Hindlimb muscle (tissue), 1 donor: ENCODE measurements at regions not wholly inside any gene's neighbourhood (a gene's known extent, or its start where the extent isn't known, plus 50 kb on each side); places are given as distances from the start of the nearest gene placed in this dataset.
"Not testable (repeated sequence)": the region's sequence is repeated elsewhere in the genome, so short reads cannot be mapped to it uniquely, and the experiment has no call there.

ENCODE experiments used
- DNase-seq: peaks from one replicate; pipeline ENCODE4 v3.0.0-alpha.2; 2013

DNA sequence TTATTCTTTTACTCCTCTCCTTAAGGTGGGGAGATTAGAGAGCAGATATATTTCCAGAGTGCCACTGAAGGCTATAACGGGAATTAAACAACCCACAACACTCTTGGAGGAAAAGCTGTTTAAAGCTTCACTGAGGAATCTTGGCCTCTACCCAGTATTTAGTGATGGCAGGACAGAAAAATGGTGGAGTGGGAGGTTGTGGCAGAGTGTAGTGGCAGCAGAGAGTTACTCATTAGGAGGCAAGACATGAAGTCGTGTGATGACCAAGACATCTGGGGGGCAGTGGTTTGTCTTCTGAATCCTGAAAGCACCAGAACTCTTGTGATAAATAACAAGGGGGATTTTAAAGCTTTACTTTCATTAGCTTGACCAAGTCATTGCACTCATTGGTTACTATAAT lies 563.5 kb upstream of the SLITRK5 start:
- no peak for DNase-seq

DNA sequence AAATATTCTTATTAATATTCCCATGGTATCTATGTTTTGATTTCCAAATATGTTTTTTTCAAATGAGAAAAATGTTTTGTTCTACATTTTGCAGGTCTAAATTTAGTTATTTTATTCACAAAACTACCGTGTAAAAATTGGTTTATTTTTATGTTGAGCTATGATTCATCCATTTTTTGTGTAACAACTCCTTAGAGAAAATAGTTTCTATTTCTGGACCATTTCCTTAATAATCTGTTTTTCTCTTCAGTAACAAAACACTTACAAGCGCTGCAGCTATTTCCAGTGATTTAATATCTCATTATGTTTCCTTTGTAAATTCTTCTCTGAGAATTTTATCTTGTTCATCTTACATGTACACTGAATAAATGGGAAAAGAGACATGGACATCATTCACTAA lies 550.7 kb upstream of the SLITRK5 start:
- no peak for DNase-seq

DNA sequence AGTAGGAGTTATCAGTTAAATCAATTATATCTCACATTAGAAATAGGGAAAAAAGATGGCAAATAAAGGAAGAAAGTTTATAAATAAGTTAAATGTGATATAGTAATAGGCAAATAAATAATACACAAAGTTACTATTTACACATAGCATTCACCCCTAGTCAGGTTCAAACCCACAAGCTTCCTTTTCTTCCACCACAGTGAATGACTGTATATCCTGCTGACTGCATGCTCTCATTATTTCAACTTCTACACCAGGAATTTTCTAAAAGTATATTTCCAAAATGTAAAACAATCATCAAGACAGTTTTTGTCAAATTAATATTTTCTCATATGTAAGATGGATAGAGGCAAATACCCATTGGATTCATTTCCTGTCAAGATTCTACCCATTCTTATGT lies 548.6 kb upstream of the SLITRK5 start:
- no peak for DNase-seq

DNA sequence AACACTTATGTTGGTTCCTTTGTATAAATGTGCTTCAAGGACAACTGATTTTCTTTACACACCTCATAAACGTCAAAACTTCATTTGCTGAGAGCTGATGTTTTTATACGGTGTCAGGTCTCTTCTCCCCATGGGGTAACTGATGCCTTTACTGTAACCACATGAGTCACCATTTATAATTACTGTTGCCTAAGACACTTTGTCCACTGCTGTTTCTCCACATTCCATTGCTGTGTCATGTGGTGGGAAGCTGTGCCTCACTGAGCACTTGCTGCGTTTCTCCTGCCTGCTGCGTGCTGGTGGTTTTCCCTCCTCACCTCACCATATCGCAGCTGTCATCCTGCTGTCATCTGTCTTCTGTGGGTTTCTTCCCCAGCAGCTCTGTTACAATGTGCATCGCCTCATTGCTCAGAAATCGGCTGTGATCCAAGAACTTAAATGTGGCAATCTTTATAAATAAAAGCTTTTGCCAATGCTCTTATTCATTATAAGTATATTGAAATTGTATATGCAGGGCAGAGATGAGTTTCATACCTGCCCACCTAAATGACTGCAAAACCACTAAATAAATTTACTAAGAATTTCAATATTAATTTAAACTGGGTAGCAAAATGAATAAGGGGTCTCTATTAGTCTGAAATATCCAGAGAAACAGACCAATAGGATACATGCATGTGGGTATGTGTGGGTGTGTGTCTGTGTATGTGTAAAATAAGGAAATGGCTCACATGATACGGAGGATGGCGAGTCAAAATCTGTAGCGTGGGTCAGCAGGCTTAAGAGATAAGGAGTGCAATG lies 547.0 kb upstream of the SLITRK5 start:
- peak; percentile 8 for DNase-seq

DNA sequence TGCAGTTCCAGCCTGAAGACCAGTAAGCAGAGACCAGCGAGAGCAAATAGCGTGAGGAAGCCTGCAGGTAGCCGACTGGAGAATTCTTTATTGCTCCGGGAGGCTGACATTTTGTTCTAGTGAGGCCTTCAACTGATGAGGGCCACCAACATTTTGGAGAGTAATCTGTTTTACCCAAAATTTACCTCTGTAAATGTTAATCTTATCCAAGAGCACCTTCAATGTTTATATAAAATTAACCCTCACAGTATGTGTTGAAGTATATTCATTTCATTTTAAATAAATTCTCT lies 546.4 kb upstream of the SLITRK5 start:
- DNase-seq, result no peak

DNA sequence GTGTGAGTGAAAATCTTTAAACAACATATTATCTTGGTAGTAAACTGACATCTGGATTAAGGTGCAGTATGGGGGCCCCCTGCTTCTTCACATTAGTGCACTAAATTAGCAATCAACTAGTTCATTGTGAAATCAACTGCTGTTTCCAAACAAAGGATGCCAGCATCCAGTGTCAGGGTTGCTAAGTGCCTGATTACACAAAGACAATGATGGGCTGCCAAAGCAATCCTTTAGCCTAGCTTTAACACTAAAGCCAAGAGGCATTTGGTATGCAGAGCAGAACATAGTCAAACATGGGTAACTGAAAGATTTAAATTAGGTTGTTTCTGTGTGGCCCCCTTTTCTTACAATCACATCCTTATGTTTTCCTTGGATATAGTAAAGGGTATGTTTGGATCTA lies 543.1 kb upstream of the SLITRK5 start:
- DNase-seq, result no peak

DNA sequence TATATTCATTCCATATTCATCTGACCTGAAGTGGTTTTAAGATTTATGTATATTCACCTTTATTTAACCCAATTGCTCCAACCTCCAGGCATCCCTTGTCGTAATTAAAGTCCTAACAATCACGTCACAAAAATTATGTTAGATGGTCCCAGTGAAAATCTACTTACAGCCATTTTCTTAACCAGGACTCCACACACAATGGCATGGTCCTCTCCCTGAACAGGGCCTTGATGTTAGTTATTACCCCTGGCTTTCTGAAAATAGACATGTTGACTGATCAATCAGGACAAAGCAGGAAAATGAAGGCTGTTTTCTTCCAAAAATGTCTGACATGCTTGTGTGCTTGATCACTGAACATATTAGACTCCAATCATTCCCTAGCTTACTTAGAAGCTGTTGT lies 542.7 kb upstream of the SLITRK5 start:
- no peak for DNase-seq

DNA sequence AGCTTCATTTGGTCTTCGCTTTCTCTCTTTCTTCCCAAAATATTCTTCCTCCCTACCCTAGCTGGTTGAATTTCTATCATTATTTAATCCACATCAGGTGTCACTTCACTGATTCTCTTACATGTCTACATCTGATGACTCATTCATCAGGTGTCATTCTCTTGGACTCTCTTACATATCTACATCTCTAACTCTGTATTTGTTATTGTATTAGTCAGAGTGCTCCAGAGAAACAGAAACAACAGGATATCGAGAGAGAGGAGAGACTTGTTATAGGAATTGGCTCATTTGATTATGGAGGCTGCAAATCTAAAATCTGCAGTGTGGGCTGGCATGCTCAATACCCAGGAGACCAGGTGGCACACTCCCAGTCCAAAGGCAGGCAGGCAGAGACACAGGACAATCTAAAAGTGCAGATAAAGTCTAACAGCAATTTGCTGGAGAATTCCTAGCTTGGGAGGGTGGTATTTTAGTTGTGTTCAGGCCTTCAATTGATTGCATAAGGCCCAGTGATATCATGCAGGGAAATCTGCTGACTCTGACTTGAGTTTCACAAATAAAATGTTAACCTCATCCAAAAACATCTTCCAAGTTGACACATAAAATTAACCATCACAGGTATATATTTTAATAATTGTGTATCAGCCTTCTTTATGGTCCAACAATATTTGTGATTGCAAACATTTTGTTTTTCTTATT lies 541.4 kb upstream of the SLITRK5 start:
- no peak for DNase-seq

DNA sequence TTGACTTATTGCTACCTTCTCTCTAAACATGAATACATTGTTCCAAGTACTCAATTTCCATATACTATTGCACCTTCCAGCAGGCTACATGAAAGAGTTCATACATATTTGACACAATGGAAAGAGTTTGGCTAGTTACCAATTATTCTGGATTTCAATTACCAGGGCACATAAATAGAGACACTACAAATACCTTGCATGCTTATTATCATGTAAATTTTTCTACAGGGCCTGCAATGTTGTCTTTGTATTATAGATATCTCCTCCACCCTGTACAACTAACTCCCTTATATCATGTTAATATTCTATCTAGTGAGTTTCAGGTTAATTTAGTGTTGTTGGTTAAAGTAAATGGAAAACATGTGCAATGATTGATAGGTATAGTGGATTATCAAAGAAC lies 540.7 kb upstream of the SLITRK5 start:
- no peak for DNase-seq

DNA sequence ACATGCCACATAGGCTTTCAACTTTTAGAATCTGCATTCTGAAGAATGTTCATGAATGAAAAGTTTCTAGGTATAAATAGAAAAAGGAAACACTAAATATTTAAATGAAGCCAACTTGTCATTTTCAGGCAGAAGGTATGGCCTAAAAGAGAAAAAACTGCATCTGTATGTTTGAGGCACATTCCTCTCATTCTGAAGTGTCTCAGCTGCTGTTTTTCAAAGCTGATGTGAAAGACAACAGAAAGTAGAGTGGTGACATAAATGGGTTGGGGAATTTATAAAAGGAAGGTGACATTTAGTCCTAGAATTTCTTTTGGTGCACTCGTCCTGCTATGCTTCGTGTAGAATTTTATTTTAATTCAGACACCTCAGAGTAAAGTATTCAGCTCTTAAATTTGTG lies 539.6 kb upstream of the SLITRK5 start:
- DNase-seq, result no peak

DNA sequence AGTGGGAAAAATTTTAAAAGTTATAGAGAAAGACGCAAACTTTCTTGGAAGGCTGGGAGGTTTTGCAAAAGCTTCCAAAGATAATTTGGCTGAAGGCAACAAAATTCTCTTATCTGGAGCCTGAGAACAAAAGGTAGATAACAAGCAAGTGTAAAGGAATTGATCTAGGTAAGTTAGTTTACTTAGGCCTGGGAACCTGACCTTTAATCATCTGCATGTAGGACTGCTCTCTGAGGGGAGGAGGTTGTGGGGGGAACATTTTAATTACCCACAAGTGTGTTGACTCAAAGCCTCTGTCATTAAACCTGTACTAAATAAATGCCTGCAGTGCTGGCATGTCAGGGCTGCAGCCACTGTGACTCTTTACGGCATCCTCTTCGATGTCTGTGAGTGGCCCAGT lies 532.3 kb upstream of the SLITRK5 start:
- no peak for DNase-seq

DNA sequence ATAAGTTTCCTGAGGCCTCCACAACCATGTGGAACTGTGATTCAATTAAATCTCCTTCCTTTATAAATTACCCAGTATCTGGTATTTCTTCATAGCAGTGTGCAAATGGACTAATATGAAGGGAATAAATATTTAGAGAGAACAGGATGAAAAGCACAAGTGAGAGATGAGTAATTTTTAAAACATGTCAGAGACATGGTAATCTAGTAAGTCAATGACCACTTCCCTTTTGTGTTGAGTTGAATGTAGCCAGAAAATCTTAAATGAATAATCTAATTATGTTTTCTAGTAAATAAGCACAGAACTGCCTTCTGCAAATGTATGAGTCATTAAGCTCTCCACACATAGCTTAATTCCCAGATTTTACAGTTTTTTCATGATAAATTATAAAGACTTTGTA lies 524.1 kb upstream of the SLITRK5 start:
- DNase-seq, result no peak

DNA sequence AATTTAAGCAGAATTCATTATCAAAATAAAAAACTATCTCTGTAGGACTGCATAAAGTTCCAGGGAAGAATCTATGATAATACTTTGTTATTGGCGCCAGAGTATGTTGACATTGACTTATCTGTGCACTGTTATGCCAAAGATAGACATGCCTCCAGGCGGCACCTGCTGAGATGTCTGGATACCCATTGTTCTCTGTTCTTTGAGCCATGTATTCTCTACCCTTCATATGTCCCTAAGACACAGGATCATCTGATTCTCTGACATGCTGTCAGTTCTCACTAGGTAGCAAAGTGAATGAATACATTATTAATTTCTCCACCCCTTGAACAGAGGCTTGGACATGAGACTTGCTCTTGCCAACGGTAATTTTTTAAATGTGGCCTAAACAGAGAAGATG lies 517.8 kb upstream of the SLITRK5 start:
- DNase-seq, result no peak

DNA sequence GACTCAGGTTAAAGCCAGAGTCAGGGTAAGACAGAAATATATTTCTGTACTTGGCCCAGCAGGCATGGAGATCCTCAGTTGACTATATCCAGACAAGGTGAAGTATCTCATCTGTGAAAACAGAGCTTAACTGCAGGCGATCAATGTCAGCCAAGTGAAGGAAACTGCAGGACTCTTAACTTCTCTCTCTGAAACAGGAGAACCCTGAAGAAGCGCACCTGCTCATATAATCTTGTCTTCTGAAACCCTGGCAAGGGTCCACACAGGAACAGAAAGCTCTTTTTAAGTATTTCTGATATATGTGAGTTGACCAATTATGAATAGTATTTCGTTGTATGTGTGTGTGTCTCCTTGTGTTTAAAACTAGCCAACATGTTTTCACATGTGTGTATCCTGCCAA lies 504.8 kb upstream of the SLITRK5 start:
- DNase-seq, result no peak

DNA sequence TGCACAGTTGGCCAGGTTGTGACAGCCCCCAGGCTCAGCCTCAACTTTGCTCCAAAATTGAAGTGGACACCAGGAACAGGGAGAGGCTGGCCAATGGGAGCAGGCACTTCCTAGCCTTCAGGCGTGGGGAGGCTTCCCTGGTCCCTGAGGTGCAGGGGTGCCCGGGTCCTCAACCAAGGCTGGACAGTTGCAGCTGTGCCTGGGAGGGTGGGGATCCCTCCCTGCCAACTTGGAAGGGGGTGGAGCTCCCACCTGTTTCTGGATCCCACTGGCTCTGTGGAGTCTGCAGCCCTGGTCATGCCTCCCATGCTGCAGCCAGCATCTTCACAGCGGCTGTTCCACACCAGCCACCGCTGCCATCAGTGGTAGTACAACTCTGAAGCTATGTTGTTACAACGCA lies 502.8 kb upstream of the SLITRK5 start:
- DNase-seq, result no peak

DNA sequence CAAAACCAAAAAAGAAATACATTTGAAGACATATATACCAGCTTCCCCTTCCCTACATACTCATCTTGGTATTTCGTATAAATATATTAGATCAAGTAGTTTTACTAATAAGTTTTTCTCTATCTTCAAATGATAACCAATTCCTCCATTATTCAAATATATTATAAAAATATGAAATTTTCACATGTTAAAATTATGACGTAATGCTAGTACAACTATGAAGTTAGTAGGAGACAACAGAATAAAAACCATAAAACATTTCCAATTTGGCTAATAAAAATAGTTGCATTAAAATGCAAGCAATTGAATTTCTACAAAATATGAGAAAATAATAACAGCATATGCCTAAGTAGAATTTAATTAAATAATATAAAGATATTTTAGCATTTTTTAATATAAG lies 501.8 kb upstream of the SLITRK5 start:
- DNase-seq, result no peak

DNA sequence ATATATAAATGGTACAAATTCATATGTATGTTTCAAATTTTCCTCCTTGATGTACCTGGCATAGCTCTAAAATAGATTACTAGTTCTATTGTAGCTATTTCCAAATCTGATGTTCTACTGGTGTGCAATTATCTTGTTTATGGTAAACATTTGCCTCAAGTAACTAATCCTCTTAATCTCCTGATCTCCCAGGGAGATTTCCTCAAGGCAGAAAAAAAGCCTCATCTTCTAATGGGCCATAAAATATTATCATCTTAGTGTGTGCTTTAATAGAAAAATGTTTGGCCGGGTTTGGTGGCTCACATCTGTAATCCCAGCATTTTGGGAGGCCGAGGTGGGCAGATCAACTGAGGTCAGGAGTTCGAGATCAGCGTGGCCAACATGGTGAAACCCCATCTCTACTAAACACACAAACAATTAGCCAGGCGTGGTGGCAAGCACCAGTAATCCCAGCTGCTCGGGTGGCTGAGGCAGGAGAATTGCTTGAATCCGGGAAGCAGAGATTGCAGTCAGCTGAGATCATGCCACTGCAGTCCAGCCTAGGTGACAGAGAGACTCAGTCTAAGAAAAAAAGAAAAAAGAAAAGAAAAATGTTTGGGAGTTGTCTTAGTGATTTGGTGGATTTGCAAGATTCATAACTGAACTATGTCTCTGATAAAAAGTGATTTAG lies 498.9 kb upstream of the SLITRK5 start:
- no peak for DNase-seq

DNA sequence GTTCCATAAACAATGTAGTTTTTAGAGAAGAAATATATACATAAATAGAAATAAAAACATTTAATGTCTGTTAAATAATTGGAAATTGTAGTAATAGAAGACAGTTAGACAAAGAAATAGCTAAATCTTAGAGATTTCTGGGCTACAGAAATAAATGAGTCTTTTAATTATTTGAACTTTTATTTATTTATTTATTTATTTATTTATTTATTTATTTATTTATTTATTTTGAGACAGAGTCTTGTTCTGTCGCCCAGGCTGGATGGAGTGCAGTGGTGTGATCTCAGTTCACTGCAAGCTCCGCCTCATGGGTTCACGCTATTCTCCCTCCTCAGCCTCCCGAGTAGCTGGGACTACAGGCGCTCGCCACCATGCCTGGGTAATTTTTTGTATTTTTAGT lies 486.0 kb upstream of the SLITRK5 start:
- DNase-seq, result not testable (repeated sequence)

DNA sequence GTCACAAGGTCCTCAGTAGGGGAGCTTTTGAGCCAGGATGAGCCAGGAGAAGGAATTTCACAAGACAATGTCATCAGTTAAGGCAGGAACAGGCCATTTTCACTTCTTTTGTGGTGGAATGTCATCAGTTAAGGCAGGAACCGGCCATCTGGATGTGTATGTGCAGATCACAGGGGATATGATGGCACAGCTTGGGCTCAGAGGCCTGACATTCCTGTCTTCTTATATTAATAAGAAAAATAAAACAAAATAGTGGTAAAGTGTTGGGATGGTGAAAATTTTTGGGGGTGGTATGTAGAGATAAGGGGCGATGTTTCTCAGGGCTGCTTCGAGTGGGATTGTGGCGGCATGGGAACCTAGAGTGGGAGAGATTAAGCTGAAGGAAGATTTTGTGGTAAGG lies 484.5 kb upstream of the SLITRK5 start:
- DNase-seq, result not testable (repeated sequence)

DNA sequence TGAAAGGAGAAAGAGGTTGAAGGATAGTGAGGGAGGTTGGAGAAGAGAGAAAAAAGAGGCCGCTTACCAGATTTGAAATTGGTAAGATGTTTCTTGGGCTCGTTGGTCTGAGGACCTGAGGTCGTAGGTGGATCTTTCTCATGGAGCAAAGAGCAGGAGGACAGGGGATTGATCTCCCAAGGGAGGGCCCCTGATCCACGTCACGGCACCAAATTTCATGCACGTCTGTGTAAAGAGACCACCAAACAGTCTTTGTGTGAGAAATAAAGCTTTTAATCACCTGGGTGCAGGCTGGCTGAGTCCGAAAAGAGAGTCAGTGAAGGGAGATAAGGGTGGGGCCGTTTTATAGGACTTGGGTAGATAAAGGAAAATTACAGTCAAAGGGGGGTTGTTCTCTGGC lies 479.7 kb upstream of the SLITRK5 start:
- not testable (repeated sequence) for DNase-seq

DNA sequence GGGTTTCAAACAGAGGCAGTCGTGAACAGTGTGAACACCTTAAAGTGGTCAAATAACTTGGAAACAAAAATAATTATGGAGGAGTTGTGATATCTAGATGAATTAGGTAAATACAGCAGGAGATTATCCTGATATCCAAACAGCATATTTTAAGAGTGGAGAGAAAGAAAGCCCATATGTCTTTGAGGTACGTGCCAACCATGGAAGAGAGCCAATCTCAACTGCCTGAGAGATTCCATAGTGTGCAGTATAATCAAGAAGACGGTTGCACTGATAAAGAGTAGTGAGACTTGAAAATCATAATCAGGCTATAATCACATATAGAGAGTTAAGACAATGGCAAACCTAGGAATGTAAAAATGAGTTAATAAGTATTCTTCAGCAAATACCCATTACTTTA lies 472.8 kb upstream of the SLITRK5 start:
- no peak for DNase-seq

DNA sequence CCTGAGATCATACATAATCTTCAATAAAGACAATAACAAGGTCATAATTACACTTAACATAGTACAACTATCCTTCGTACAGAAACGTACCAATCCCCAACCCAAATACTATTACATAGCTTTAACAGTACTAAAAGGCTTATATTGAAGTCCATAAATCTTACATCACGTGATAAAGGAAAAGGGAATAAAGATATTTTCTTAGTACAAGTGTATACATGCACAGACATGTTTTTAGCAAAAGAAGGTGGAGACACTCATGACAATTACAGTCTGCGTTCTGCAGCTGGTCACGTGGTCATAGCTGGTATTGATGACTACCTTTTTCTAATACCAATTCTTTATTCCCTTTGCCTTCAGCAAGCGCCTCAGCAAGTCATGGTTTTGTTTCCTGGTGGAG lies 464.5 kb upstream of the SLITRK5 start:
- DNase-seq, result no peak

DNA sequence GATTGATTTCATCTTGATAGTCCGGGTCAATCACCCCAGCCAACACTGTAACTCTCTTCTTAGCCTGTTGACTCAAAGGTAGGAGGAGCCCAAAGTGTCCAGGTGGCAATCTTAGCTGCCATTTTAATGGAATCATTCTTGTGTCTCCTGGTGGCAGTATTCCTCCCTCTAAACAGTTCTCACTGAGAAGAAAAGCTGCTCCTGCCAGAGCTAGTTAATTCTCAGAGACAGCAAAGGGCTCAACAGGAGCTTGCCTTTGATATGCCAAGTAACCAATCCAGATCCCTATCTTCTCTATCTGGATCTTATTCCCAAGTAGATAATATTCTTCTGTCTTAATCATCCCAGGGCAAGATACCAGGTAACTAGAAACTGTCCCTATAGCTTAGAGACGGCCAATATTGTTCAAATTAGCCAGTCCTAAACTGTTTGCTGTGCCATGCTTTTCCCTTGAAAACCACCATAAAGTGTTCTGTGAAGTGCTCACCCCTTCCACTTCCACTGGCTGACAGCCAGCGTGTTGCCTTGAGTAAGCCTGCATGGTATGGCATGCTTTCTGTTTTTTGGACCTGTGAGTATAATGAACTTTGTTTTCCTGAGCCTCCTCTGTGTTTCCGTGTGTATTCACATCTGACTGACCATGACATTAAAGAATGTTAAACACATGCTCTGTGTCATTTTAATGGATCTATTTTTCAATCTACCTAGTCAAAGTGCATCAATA lies 463.7 kb upstream of the SLITRK5 start:
- DNase-seq, result no peak
